ENCODE measurements at regions not wholly inside any gene's neighbourhood (a gene's known extent, or its start where the extent isn't known, plus 50 kb on each side); places are given as distances from the start of the nearest gene placed in this dataset.

GRCh38 chr11:27203077-27203647 is 159.9 kb downstream of the CCDC34 start:
- TF ChIP-seq CTCF (conservative IDR thresholded peaks at IDR 0.05 in 1 of 2, IDR thresholded peaks at IDR 0.05 in 1 of 2; ENCODE audit: extremely low read depth in 1 of 2, insufficient read depth in 1 of 2, low read depth in 1 of 2, low read length in 2 of 2), result no peak
- no peak for TF ChIP-seq EZH2 (IDR thresholded peaks at IDR 0.05; ENCODE audit: borderline replicate concordance, low read length)
